T-helper 2 cell treated with Interferon-gamma antibody and Interleukin-4, amounts not matched to agents 100 ng/mL and 5 ng/mL, for 36 hours (primary cell): ENCODE measurements at regions not wholly inside any gene's neighbourhood (a gene's known extent, or its start where the extent isn't known, plus 50 kb on each side); places are given as distances from the start of the nearest gene placed in this dataset.
"Not testable (repeated sequence)": the region's sequence is repeated elsewhere in the genome, so short reads cannot be mapped to it uniquely, and the experiment has no call there.

Experiments used
- intact Hi-C: fragments of 100-400 bp; cut with micrococcal nuclease; formaldehyde crosslinking; loops from one replicate; pipeline ENCODE4 v1.15.1; 2023

GRCh38 chr15:59904450-59905135 is 99.5 kb upstream of the FOXB1 start:
- intact Hi-C loops, result no loop called here

GRCh38 chr15:59896663-59897074 is 107.4 kb upstream of the FOXB1 start:
- intact Hi-C loops, result no loop called here

GRCh38 chr15:59894835-59895234 is 109.3 kb upstream of the FOXB1 start:
- intact Hi-C loops, result no loop called here

- intact Hi-C loops, result no loop called here
Observed at GRCh38 chr15:59892985-59893384, 111.1 kb upstream of the FOXB1 start.

GRCh38 chr15:59887870-59888269 is 116.2 kb upstream of the FOXB1 start:
- intact Hi-C loops, result not testable (repeated sequence)

GRCh38 chr15:59887211-59887610 is 116.9 kb upstream of the FOXB1 start:
- intact Hi-C loops, result no loop called here

- intact Hi-C loops, result no loop called here
Observed at GRCh38 chr15:59886441-59886840, 117.7 kb upstream of the FOXB1 start.

GRCh38 chr15:59885832-59886231 is 118.3 kb upstream of the FOXB1 start:
- intact Hi-C loops, result no loop called here

- intact Hi-C loops, result no loop called here
Observed at GRCh38 chr15:59879506-59880265, 124.4 kb upstream of the FOXB1 start.

GRCh38 chr15:59876140-59876539 is 128.0 kb upstream of the FOXB1 start:
- intact Hi-C loops, result no loop called here

GRCh38 chr15:59873644-59874272 is 130.4 kb upstream of the FOXB1 start:
- intact Hi-C loops, result no loop called here

- intact Hi-C loops, result no loop called here
Observed at GRCh38 chr15:59867086-59867855, 136.8 kb upstream of the FOXB1 start.

GRCh38 chr15:59866642-59867041 is 137.5 kb upstream of the FOXB1 start:
- intact Hi-C loops, result no loop called here

- intact Hi-C loops, result no loop called here
Observed at GRCh38 chr15:59862191-59863155, 141.6 kb upstream of the FOXB1 start.

- intact Hi-C loops, result no loop called here
Observed at GRCh38 chr15:59847968-59848367, 156.1 kb upstream of the FOXB1 start.

GRCh38 chr15:59845942-59846499 is 156.9 kb upstream of the BNIP2 start:
- intact Hi-C loops, result no loop called here

- intact Hi-C loops, result no loop called here
Observed at GRCh38 chr15:59843609-59844008, 154.5 kb upstream of the BNIP2 start.

GRCh38 chr15:59841036-59841435 is 151.9 kb upstream of the BNIP2 start:
- intact Hi-C loops, result no loop called here

- intact Hi-C loops, result no loop called here
Observed at GRCh38 chr15:59839906-59840305, 150.8 kb upstream of the BNIP2 start.

- intact Hi-C loops, result no loop called here
Observed at GRCh38 chr15:59838900-59839299, 149.8 kb upstream of the BNIP2 start.
